ENCODE measurements at regions not wholly inside any gene's neighbourhood (a gene's known extent, or its start where the extent isn't known, plus 50 kb on each side); places are given as distances from the start of the nearest gene placed in this dataset.

GRCh38 chr5:117220730-117221129 lies 646.1 kb upstream of the SEMA6A start:
- Histone ChIP-seq H3K9me2 (ENCODE audit: insufficient read depth, low read length) (no peaks in the 10 kb centered on the region), H4K20me1 (ENCODE audit: insufficient read depth, low read length) (no peaks in the 10 kb centered on the region), H3K4me3 (ENCODE audit: low read depth, low read length, poor library complexity, severe bottlenecking) (no peak overlapping the region), H3K4me2 (ENCODE audit: low read length) (no peak overlapping the region), H2AFZ (ENCODE audit: low read length) (no peak overlapping the region), H3K36me3 (ENCODE audit: insufficient read depth, low read length) (no peaks in the 10 kb centered on the region), H3K4me1 (ENCODE audit: insufficient read depth, low read length, poor library complexity, severe bottlenecking) (no peaks in the 10 kb centered on the region), H3K79me2 (ENCODE audit: insufficient read depth, low read depth, low read length) (no peaks in the 10 kb centered on the region), H3K9me3 (ENCODE audit: low read length) (no peaks in the 10 kb centered on the region), H3K27ac (ENCODE audit: low read depth, low read length, poor library complexity, severe bottlenecking) (no peak overlapping the region)
- POLR2A ChIA-PET, result interaction anchor here (0.5 to 1.0 kb wide), 2 partner anchors 62 to 450 kb away, joined by 3 read pairs; no protein-coding TSS in a partner anchor
- DNase-seq (ENCODE audit: low spot score), result no peak
- TF ChIP-seq CTCF (conservative IDR thresholded peaks at IDR 0.05; ENCODE audit: low read length) (no peak), EZH2phosphoT487 (IDR thresholded peaks at IDR 0.05; ENCODE audit: borderline replicate concordance, low read depth, low read length) (no peak)
- CTCF ChIA-PET (ENCODE audit: unreplicated experiment), result no interaction called here
- intact Hi-C loops (cut with micrococcal nuclease; ENCODE audit: unreplicated experiment), result no loop called here
- no TSS peak for BruUV-seq (replicated peaks)

- Histone ChIP-seq H2AFZ (ENCODE audit: low read length) (no peak overlapping the region), H3K9me3 (ENCODE audit: low read length) (no peaks in the 10 kb centered on the region), H3K36me3 (ENCODE audit: insufficient read depth, low read length) (no peaks in the 10 kb centered on the region), H3K4me3 (ENCODE audit: low read depth, low read length, poor library complexity, severe bottlenecking) (no peak overlapping the region), H3K9me2 (ENCODE audit: insufficient read depth, low read length) (no peaks in the 10 kb centered on the region), H3K79me2 (ENCODE audit: insufficient read depth, low read depth, low read length) (no peaks in the 10 kb centered on the region), H4K20me1 (ENCODE audit: insufficient read depth, low read length) (no peaks in the 10 kb centered on the region), H3K27ac (ENCODE audit: low read depth, low read length, poor library complexity, severe bottlenecking) (no peak overlapping the region), H3K4me2 (ENCODE audit: low read length) (no peak overlapping the region), H3K4me1 (ENCODE audit: insufficient read depth, low read length, poor library complexity, severe bottlenecking) (no peaks in the 10 kb centered on the region)
- no peak for DNase-seq (ENCODE audit: low spot score)
- intact Hi-C loops (cut with micrococcal nuclease; ENCODE audit: unreplicated experiment), result no loop called here
- CTCF ChIA-PET (ENCODE audit: unreplicated experiment), result no interaction called here
- no TSS peak for BruUV-seq (replicated peaks)
- POLR2A ChIA-PET, result no interaction called here
- TF ChIP-seq EZH2phosphoT487 (IDR thresholded peaks at IDR 0.05; ENCODE audit: borderline replicate concordance, low read depth, low read length), result no peak
These were observed 644.2 kb upstream of the SEMA6A start for GRCh38 chr5:117218789-117219188.

GRCh38 chr5:117212866-117213265 lies 638.2 kb upstream of the SEMA6A start:
- no peak for TF ChIP-seq EZH2phosphoT487 (IDR thresholded peaks at IDR 0.05; ENCODE audit: borderline replicate concordance, low read depth, low read length)
- no peak for TF ChIP-seq CTCF (conservative IDR thresholded peaks at IDR 0.05; ENCODE audit: low read length)
- CTCF ChIA-PET (ENCODE audit: unreplicated experiment), result no interaction called here
- H3K36me3 ChIP-seq (ENCODE audit: insufficient read depth, low read length), result no peaks in the 10 kb centered on the region
- POLR2A ChIA-PET, result no interaction called here
- H3K4me2 ChIP-seq (ENCODE audit: low read length), result no peak overlapping the region
- H3K9me2 ChIP-seq (ENCODE audit: insufficient read depth, low read length), result no peaks in the 10 kb centered on the region
- intact Hi-C loops (cut with micrococcal nuclease; ENCODE audit: unreplicated experiment), result no loop called here
- H3K9me3 ChIP-seq (ENCODE audit: low read length), result no peaks in the 10 kb centered on the region
- BruUV-seq (replicated peaks), result no TSS peak
- no peaks in the 10 kb centered on the region for H3K79me2 ChIP-seq (ENCODE audit: insufficient read depth, low read depth, low read length)
- no peaks in the 10 kb centered on the region for H3K4me1 ChIP-seq (ENCODE audit: insufficient read depth, low read length, poor library complexity, severe bottlenecking)
- DNase-seq (ENCODE audit: low spot score), result no peak
- H3K27ac ChIP-seq (ENCODE audit: low read depth, low read length, poor library complexity, severe bottlenecking), result no peak overlapping the region
- H3K4me3 ChIP-seq (ENCODE audit: low read depth, low read length, poor library complexity, severe bottlenecking), result no peak overlapping the region
- H2AFZ ChIP-seq (ENCODE audit: low read length), result no peak overlapping the region
- no peaks in the 10 kb centered on the region for H4K20me1 ChIP-seq (ENCODE audit: insufficient read depth, low read length)
